B cell (primary cell): ENCODE measurements at regions not wholly inside any gene's neighbourhood (a gene's known extent, or its start where the extent isn't known, plus 50 kb on each side); places are given as distances from the start of the nearest gene placed in this dataset.

ENCODE experiments used
- ATAC-seq: fragments of 200-7000 bp; cut with Tn5 transposase; one replicate; pipeline ENCODE4 v1.10.0; 2021; ENCODE audit warnings: low read depth, mild to moderate bottlenecking, moderate number of reproducible peaks, moderate library complexity
- CTCF ChIA-PET: fragments of 350-600 bp; sonication (Branson Sonifier 250); formaldehyde crosslinking; loops from one replicate; lab custom pipeline; 2021; ENCODE audit warnings: antibody characterized with exemption, inconsistent platforms; lab: Charles Lee
- POLR2A ChIA-PET: fragments of 350-600 bp; sonication (Branson Sonifier 250); formaldehyde crosslinking; loops from one replicate; lab custom pipeline; 2021; ENCODE audit warnings: antibody characterized with exemption; lab: Charles Lee
- DNase-seq: peaks from one replicate; pipeline ENCODE4 v3.0.0; 2013
- H2AFZ ChIP-seq: 2 replicates; pipeline ENCODE4 v1.6.1; 2012; ENCODE audit warnings: mild to moderate bottlenecking, low read depth, low read length; ENCODE audit not compliant: insufficient read depth, poor library complexity, severe bottlenecking
- H3K27ac ChIP-seq, 2 donors: 1 replicate in 1 of 2; 2 replicates in 1 of 2; pipeline ENCODE4 v1.5.1; 2012 to 2013; ENCODE audit warnings: low read length in 2 of 2, mild to moderate bottlenecking in 2 of 2, moderate library complexity in 1 of 2
- H3K27me3 ChIP-seq, 4 experiments: fragments of 200-600 bp in 1 of 4; sonication (generic) in 1 of 4; replicated peaks in 1 of 4; 1 replicate in 2 of 4; 2 replicates in 2 of 4; pipeline versions ENCODE4 v1.6.1 to v1.7.0; 2013 to 2016; ENCODE audit warnings: low read length in 3 of 4, mild to moderate bottlenecking in 2 of 4, mixed read lengths in 1 of 4, moderate library complexity in 1 of 4; ENCODE audit not compliant: insufficient read depth in 4 of 4, control insufficient read depth in 3 of 4; ENCODE audit errors: control extremely low read depth in 1 of 4
- H3K36me3 ChIP-seq, 2 experiments: replicated peaks in 1 of 2; 1 replicate in 1 of 2; 2 replicates in 1 of 2; pipeline versions ENCODE4 v1.6.1 to v1.7.1; 2013; ENCODE audit warnings: low read length in 1 of 2; ENCODE audit not compliant: insufficient read depth in 2 of 2, control insufficient read depth in 1 of 2; ENCODE audit errors: control extremely low read depth in 1 of 2, extremely low read depth in 1 of 2
- H3K4me1 ChIP-seq, 2 donors: fragments of 200-600 bp in 1 of 2; sonication (generic) in 1 of 2; 1 replicate in 1 of 2; 2 replicates in 1 of 2; pipeline versions ENCODE4 v1.5.1 to v1.6.1; 2013 to 2017; ENCODE audit warnings: low read length in 2 of 2; ENCODE audit not compliant: control insufficient read depth in 2 of 2, insufficient read depth in 2 of 2
- H3K4me2 ChIP-seq: replicated peaks from 2 replicates; pipeline ENCODE3; 2012; ENCODE audit warnings: mild to moderate bottlenecking, low read depth, low read length; ENCODE audit not compliant: poor library complexity, severe bottlenecking
- H3K4me3 ChIP-seq, 5 experiments: fragments of 200-600 bp in 1 of 5; sonication (generic) in 1 of 5; 1 replicate in 3 of 5; 2 replicates in 2 of 5; pipeline versions ENCODE4 v1.5.1 to v1.7.0; 2011 to 2016; ENCODE audit warnings: low read length in 4 of 5, mild to moderate bottlenecking in 4 of 5, low read depth in 2 of 5, control low read depth in 1 of 5, moderate library complexity in 1 of 5; ENCODE audit not compliant: insufficient read depth in 1 of 5; ENCODE audit errors: control extremely low read depth in 1 of 5, extremely low read depth in 1 of 5
- H3K79me2 ChIP-seq: fragments of 200-600 bp; sonication (generic); one replicate; pipeline ENCODE4 v1.6.0; 2016; ENCODE audit warnings: low read length; ENCODE audit not compliant: control insufficient read depth, insufficient read depth
- H3K9ac ChIP-seq: fragments of 200-600 bp; sonication (generic); 2 replicates; pipeline ENCODE4 v1.6.1; 2017; ENCODE audit warnings: mild to moderate bottlenecking, low read length, moderate library complexity
- H3K9me3 ChIP-seq, 3 donors: one replicate each; pipeline versions ENCODE4 v1.6.1 to v1.7.1; 2013; ENCODE audit warnings: low read length in 2 of 3; ENCODE audit not compliant: control insufficient read depth in 2 of 3, insufficient read depth in 1 of 3; ENCODE audit errors: control extremely low read depth in 1 of 3
- H4K20me1 ChIP-seq: 2 replicates; pipeline ENCODE4 v1.6.0; 2012; ENCODE audit warnings: mild to moderate bottlenecking, low read length; ENCODE audit not compliant: insufficient read depth, control insufficient read depth, poor library complexity, severe bottlenecking
- H3K27ac Mint-ChIP-seq: one replicate; pipeline ENCODE4 v1.8.0; 2021; ENCODE audit warnings: mixed read lengths
- H3K27me3 Mint-ChIP-seq: one replicate; pipeline ENCODE4 v1.8.0; 2021; ENCODE audit warnings: mixed read lengths
- H3K4me1 Mint-ChIP-seq: one replicate; pipeline ENCODE4 v1.8.0; 2021; ENCODE audit warnings: mixed read lengths
- H3K4me3 Mint-ChIP-seq: one replicate; pipeline ENCODE4 v1.8.0; 2021; ENCODE audit warnings: mixed read lengths
- H3K9me3 Mint-ChIP-seq: one replicate; pipeline ENCODE4 v1.8.0; 2022; ENCODE audit warnings: mixed read lengths; ENCODE audit not compliant: insufficient read depth
- CTCF ChIP-seq: fragments of 200-600 bp; IDR thresholded peaks from one replicate; pipeline ENCODE4 v1.8.0; 2022; ENCODE audit warnings: antibody characterized with exemption, mild to moderate bottlenecking
- EZH2 ChIP-seq: IDR thresholded peaks from 2 replicates; pipeline ENCODE4 v1.6.1; 2012; ENCODE audit warnings: borderline replicate concordance, low read depth, mild to moderate bottlenecking, moderate library complexity, low read length; ENCODE audit not compliant: insufficient read depth, poor library complexity, severe bottlenecking
- WGBS: methylation state at CpG from one replicate; pipeline ENCODE4 v1.1.5; 2013; ENCODE audit warnings: missing lambda C conversion rate; ENCODE audit not compliant: insufficient coverage; 5-methylcytosine and 5-hydroxymethylcytosine counted together
- intact Hi-C: fragments of 100-400 bp; cut with micrococcal nuclease; formaldehyde crosslinking; loops from one replicate; pipeline ENCODE4 v1.10.0; 2022

GRCh38 chr1:90494748-90495282 is 222.3 kb downstream of the BARHL2 start:
- Mint-ChIP-seq H3K27ac (no peak overlapping the region), H3K4me3 (no peak overlapping the region), H3K27me3 (peaks cover 6% of the 10 kb centered on the region), H3K4me1 (no peaks in the 10 kb centered on the region), H3K9me3 (no peaks in the 10 kb centered on the region)
- intact Hi-C loops = no loop called here
- WGBS = 88% methylated on average over 9 of the region's 11 CpGs
- no peaks in the 10 kb centered on the region for H3K36me3 ChIP-seq
- ATAC-seq (no peak), DNase-seq (no peak)
- no peaks in the 10 kb centered on the region for H3K4me1 ChIP-seq
- H3K9ac ChIP-seq = no peak overlapping the region
- H3K4me3 ChIP-seq = no peak overlapping the region
- no peaks in the 10 kb centered on the region for H3K9me3 ChIP-seq
- H2AFZ ChIP-seq = no peak overlapping the region
- no peaks in the 10 kb centered on the region for H3K27me3 ChIP-seq
- H4K20me1 ChIP-seq = no peaks in the 10 kb centered on the region
- POLR2A ChIA-PET = no interaction called here
- H3K4me2 ChIP-seq = no peak overlapping the region
- CTCF ChIA-PET = no interaction called here
- no peak for TF ChIP-seq EZH2
- TF ChIP-seq CTCF = no peak
- no peak overlapping the region for H3K27ac ChIP-seq
- H3K79me2 ChIP-seq = no peaks in the 10 kb centered on the region

GRCh38 chr1:90488451-90488850 is 228.7 kb downstream of the BARHL2 start:
- Histone ChIP-seq H3K4me1 (no peaks in the 10 kb centered on the region), H3K36me3 (no peaks in the 10 kb centered on the region), H3K9me3 (no peaks in the 10 kb centered on the region), H3K4me3 (no peak overlapping the region), H3K79me2 (no peaks in the 10 kb centered on the region), H3K27ac (no peak overlapping the region), H2AFZ (no peak overlapping the region), H4K20me1 (no peaks in the 10 kb centered on the region), H3K4me2 (no peak overlapping the region), H3K9ac (no peak overlapping the region), H3K27me3 (no peaks in the 10 kb centered on the region)
- Mint-ChIP-seq H3K4me3 (no peak overlapping the region), H3K27me3 (no peaks in the 10 kb centered on the region), H3K27ac (no peak overlapping the region), H3K9me3 (no peaks in the 10 kb centered on the region), H3K4me1 (no peaks in the 10 kb centered on the region)
- POLR2A ChIA-PET = no interaction called here
- ATAC-seq = no peak
- no peak for DNase-seq
- intact Hi-C loops = no loop called here
- CTCF ChIA-PET = no interaction called here
- no peak for TF ChIP-seq CTCF
- no peak for TF ChIP-seq EZH2
- WGBS = no CpG with 5 or more reads among the region's 5 CpGs
